ENCODE measurements at regions not wholly inside any gene's neighbourhood (a gene's known extent, or its start where the extent isn't known, plus 50 kb on each side); places are given as distances from the start of the nearest gene placed in this dataset.
"Not testable (repeated sequence)": the region's sequence is repeated elsewhere in the genome, so short reads cannot be mapped to it uniquely, and the experiment has no call there.

DNA sequence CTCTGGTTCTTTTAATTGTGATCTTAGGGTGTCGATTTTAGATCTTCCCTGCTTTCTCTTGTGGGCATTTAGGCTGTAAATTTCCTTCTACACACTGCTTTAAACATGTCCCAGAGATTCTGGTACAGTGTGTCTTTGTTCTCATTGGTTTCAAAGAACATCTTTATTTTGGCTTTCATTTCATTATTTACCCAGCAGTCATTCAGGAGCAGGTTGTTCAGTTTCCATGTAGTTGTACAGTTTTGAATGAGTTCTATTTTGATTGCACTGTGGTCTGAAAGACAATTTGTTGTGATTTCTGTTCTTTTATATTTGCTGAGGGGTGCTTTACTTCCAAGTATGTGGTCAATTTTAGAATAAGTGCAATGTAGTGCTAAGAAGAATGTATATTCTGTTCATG is 423.8 kb downstream of the PIK3C3 start:
- DNase-seq (ENCODE audit: extremely low read depth, low read depth): not testable (repeated sequence)

GRCh38 chr18:42381236-42381635 is 426.2 kb downstream of the PIK3C3 start:
- DNase-seq (ENCODE audit: extremely low read depth, low read depth): not testable (repeated sequence)

DNA sequence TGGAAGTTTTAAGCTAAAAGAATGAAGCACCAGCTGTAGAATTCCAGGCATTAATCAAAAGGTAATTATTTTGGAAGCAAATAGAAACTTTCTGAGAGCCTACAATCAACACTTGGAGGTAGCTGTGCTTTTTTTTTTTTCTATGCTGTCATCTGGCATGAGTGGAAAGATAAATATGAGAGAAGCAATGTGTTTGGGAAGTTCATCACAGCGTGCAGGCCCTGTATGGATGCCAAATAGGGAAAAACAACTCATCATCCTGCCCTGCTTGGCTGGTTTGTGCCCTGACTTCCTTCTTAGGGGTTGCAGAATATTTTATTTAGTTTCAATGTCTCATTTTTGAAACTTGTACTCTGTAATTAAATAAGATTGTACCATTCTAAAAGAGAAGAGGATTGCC is 437.4 kb downstream of the PIK3C3 start:
- no peak for DNase-seq (ENCODE audit: extremely low read depth, low read depth)

DNA sequence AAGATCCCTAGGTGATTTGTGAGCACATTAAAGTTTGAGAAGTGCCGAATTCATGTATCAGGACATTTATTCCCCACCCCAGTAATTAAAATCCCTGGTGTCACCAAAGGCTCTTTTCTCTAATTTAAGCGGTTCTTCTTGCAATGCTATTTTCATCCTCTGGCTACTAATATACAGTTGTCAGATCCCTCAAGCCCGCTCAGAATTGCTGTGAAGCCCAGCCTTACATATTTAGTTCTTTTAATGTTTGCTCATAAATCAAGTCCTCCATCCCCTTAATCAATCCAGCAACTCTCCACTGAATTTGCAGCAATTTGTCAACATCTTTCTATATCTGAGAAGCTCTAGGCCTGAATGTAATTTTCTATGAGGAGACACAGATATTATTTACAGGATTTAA is 437.9 kb downstream of the PIK3C3 start:
- DNase-seq (ENCODE audit: extremely low read depth, low read depth): no peak

DNA sequence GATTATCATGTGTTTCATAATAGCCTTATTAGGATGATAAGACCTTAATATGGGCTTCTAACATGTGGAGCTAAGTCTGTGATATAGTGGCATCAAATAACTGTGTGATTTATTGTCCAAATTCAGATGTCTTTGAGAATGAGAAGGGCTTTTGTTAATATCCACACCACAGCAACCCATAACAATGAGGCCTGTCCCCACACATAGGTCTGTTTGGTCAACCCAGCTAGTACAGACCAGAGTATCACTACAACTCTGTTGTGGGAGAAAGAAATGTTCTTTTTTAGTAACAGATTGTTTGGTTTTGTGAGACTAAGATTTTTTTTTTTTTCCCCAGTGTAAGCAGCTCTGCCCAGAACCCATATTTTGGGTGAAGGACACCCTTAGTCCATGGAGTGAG is 439.2 kb downstream of the PIK3C3 start:
- DNase-seq (ENCODE audit: extremely low read depth, low read depth): no peak

- no peak for DNase-seq (ENCODE audit: extremely low read depth, low read depth)
Measured at GRCh38 chr18:42401131-42401673, 446.2 kb downstream of the PIK3C3 start.

- no peak for DNase-seq (ENCODE audit: extremely low read depth, low read depth)
Measured at GRCh38 chr18:42404151-42404550, 449.1 kb downstream of the PIK3C3 start.

DNA sequence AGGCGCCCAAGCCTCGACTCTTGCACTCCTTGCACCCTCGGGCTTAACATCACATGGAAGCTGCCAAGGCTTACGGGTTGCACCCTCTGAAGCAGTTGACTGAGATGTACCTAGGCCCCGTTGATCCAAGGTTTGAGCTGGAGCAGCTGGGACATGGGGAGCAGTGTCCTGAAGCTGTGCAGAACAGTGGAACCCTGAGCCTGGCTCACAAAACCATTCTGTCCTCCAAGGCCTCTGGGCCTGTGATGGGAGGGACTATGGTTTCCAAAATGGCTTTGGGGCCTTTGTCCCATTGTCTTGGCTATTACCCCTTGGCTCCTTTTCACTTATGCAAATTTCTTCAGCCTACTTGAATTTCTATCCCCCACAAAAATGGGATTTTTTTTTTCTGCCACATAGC is 454.0 kb downstream of the PIK3C3 start:
- DNase-seq (ENCODE audit: extremely low read depth, low read depth): no peak

DNA sequence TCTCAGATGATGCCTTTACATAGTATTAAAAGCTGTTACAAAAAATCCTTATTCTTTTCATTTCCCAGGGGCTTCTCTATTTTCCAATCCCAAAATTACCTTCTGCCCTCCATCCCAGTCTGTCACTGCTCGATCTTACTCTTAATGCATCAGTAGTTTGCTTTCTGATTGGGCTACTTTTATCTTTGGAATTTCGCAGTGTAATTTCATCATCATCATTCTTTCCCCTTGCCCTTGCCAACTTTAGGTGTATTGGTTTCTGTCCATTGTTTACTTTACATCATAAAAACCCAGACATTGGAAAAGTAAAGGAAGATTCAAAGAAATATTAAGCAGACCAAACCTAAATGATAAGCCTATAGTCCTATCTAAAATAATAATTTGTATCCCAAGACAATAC is 457.2 kb downstream of the PIK3C3 start:
- DNase-seq (ENCODE audit: extremely low read depth, low read depth): no peak

- DNase-seq (ENCODE audit: extremely low read depth, low read depth): no peak
Measured at GRCh38 chr18:42412896-42413295, 457.9 kb downstream of the PIK3C3 start.

GRCh38 chr18:42413870-42414269 is 458.8 kb downstream of the PIK3C3 start:
- peak; percentile 1 for DNase-seq (ENCODE audit: extremely low read depth, low read depth)

DNA sequence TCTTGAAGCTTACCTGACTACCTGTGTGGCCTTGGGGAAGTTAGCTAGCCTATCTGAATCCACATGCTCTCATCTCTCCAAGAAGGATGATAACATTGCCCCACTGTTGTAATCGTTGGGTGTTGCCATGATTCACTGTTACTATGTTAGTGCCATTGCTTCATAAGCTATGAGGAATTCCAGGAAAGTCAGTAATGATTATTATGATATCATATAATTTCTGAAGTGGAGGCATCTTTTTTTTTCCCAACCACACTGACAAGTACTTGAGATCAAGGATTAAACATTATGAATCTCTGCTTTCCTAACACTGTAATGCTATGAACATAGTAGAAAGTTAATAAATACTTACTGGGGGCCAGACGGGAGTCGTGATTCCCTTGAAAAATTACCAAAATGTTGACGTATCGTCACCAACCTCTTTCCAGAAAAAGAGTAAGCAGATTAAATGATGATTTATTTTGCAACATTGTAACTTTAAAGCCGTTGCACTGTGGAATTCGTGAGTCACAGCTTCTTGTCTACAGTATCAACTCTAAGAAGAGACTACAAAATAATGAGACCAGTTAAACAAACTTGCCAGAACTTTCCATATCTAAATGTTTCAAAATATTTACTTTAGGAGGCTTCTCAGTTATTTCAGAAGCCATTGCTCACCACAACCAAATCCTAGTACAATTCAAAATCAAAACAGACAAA is 459.9 kb downstream of the PIK3C3 start:
- peak; percentile 53 for DNase-seq (ENCODE audit: extremely low read depth, low read depth)

DNA sequence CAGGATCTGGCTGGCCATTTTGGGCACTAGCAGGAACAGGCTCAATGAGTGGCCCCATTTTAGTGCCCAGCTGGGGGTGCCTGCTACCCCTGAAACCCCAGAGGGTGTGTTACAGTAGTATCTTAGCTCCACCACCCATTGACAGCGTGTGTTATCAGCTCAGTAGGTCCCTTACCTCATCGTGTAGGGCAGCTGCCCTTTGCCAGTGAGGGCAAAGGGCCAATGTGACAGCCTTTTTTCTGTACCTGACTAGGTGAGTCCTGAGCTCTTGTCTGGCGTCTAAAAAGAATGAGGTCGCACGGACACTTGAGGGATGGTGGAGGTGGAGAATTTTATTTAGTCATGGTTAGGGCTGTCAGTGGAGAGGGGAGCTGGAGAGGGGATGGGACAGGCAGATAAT is 462.2 kb downstream of the PIK3C3 start:
- no peak for DNase-seq (ENCODE audit: extremely low read depth, low read depth)

DNA sequence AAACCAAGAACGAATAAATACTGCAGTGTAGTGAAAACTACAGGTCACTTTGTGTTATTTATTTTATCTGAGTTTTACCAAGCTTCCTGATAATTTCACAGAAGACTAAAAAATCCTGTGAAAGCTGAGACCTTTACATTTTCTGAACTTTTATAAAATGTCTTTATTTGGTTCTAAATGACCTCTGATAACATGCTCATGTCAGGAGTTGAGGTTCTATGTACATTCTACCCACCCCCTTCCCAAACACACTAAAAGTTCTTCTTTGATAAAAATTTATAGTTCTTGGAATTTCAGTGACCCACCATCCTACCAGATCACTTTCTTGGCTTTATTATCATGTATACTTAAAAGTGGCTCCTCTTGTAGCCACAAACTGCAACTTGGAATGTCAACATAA is 463.1 kb downstream of the PIK3C3 start:
- DNase-seq (ENCODE audit: extremely low read depth, low read depth): no peak

DNA sequence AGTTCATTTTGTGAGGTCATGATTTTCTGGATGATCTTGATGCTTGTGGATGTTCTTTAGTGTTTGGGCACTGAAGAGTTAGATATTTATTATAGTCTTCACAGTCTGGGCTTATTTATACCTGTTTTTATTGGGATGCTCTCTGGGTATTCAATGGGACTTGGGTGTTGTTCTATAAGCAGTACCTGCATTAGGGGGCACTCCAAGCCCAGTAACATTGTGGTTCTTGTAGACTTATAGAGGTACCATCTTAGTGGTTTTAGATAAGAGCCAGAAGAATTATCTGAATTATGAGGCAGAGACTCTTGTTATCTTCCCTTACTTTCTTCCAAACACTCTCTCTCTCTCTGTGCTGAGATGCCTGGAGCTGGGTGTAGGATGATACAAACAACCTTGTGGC is 470.0 kb downstream of the PIK3C3 start:
- no peak for DNase-seq (ENCODE audit: extremely low read depth, low read depth)

DNA sequence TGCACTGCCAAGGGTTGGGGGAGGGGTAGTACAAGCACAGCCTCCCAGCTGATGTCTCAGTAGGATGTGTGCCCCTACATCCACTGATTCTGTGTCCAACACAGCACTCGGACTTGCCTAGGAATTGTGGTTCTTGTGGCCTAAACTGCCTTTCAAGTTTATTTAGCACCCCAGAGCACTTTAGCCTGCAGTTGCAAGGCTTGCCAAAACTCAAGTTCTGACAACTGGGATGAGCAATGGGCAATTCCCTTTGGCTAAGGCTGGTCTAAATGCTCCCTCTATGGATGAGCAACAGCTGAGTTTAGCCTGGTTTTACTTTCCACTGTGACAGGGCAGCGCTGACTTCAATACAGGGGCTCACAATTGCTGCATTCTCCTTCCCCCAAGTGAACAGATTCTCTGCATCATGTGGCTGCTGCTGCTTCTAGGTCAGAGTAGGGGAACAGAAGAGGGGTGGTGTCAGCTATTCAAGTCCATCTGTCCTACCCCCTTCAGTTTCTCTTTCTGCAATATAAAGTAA is 471.5 kb downstream of the PIK3C3 start:
- DNase-seq (ENCODE audit: extremely low read depth, low read depth): no peak

GRCh38 chr18:42429196-42429595 is 474.2 kb downstream of the PIK3C3 start:
- DNase-seq (ENCODE audit: extremely low read depth, low read depth): no peak

GRCh38 chr18:42436222-42436765 is 481.3 kb downstream of the PIK3C3 start:
- DNase-seq (ENCODE audit: extremely low read depth, low read depth): no peak

DNA sequence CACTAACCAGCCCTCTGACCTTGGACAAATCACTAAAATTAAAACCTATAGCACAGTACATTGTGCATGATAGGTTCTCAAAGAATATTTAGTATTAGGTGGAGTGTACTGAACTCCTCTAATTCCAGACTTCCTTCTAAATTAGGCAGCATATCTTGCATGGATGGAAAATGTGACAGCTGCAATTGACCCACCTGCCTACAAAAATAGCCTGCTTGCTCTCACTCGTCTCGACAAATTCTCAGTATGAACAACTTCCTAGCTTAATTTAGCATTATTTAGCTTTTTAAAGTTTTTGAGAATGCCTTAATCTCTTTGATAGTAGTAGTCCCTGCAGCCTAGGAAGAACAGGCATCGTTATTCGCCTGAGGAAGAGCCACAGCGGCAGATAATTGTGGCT is 482.0 kb downstream of the PIK3C3 start:
- DNase-seq (ENCODE audit: extremely low read depth, low read depth): no peak

- DNase-seq (ENCODE audit: extremely low read depth, low read depth): no peak
Measured at GRCh38 chr18:42437646-42438045, 482.6 kb downstream of the PIK3C3 start.

DNA sequence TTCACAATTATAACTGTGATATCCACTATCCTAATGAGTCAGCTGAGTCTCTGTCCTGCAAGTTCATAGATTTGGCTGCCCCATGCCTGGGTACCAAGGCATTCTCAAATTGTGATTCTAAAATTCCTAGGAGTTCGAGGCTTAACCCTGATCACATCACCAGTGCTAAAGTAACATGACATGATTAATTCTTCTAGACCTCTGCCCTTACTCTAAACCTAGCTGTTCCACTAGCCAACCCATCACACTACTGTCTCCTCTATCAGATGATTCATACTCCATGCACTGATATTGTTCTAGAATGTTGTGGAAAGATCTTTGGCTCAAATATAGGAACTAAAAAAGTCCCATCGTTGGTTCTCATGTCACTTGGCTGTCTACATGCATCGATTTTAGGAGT is 487.6 kb downstream of the PIK3C3 start:
- DNase-seq (ENCODE audit: extremely low read depth, low read depth): no peak

DNA sequence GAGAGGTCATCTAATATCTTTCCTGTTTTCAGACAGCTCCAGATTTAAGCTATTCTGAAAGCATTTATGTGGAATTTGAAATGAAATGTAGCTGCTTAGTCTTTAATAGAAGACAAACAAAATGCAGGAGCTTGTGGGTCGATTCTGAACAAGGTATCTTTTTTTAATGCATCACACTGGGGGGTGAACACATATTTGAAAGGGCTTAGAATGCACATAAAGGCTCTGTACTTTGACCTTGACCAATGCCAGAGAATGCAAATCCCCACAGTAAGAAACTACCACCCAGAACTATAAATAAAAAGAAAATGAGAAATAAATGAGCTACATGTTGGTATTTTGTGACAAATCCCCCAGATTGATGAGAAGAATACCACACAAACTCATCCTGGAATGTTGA is 489.3 kb downstream of the PIK3C3 start:
- DNase-seq (ENCODE audit: extremely low read depth, low read depth): no peak
